SH-SY5Y (cell line): ENCODE measurements at regions not wholly inside any gene's neighbourhood (a gene's known extent, or its start where the extent isn't known, plus 50 kb on each side); places are given as distances from the start of the nearest gene placed in this dataset.

ENCODE experiments used
- GATA2 ChIP-seq: IDR thresholded peaks from 2 replicates; pipeline ENCODE4 v1.6.1; 2011; ENCODE audit warnings: mild to moderate bottlenecking, low read depth, low read length
- GATA3 ChIP-seq: IDR thresholded peaks from 2 replicates; pipeline ENCODE4 v1.6.1; 2011; ENCODE audit warnings: low read depth, mild to moderate bottlenecking, low read length, moderate library complexity

GRCh38 chr10:121668314-121669027 lies 70.2 kb upstream of the FGFR2 start:
- TF ChIP-seq GATA2 = peak; percentile 43; the same call in 1 of the 2 replicates
- no peak for TF ChIP-seq GATA3

GRCh38 chr10:121667948-121668313 lies 69.7 kb upstream of the FGFR2 start:
- TF ChIP-seq GATA3 (no peak), GATA2 (no peak)

GRCh38 chr10:121665809-121666208 lies 67.6 kb upstream of the FGFR2 start:
- TF ChIP-seq GATA2 (no peak), GATA3 (no peak)

GRCh38 chr10:121664671-121665070 lies 66.4 kb upstream of the FGFR2 start:
- TF ChIP-seq GATA2 = no peak
- no peak for TF ChIP-seq GATA3

- TF ChIP-seq GATA3 = no peak
- no peak for TF ChIP-seq GATA2
These were observed 65.0 kb upstream of the FGFR2 start for GRCh38 chr10:121662945-121663917.

- TF ChIP-seq GATA3 (no peak), GATA2 (no peak)
These were observed 64.3 kb upstream of the FGFR2 start for GRCh38 chr10:121662531-121662930.

GRCh38 chr10:121661451-121661851 lies 63.2 kb upstream of the FGFR2 start:
- TF ChIP-seq GATA3 = no peak
- TF ChIP-seq GATA2 = no peak

- TF ChIP-seq GATA2 = no peak
- no peak for TF ChIP-seq GATA3
These were observed 61.0 kb upstream of the FGFR2 start for GRCh38 chr10:121659236-121659635.

- no peak for TF ChIP-seq GATA2
- TF ChIP-seq GATA3 = no peak
These were observed 60.4 kb upstream of the FGFR2 start for GRCh38 chr10:121658611-121659010.

- TF ChIP-seq GATA2 (no peak), GATA3 (no peak)
These were observed 59.9 kb upstream of the FGFR2 start for GRCh38 chr10:121658111-121658510.

GRCh38 chr10:121655254-121656144 lies 57.3 kb upstream of the FGFR2 start:
- TF ChIP-seq GATA2 (no peak), GATA3 (no peak)

- TF ChIP-seq GATA2 = no peak
These were observed 55.8 kb upstream of the FGFR2 start for GRCh38 chr10:121654021-121654545.

- TF ChIP-seq GATA2 = no peak
- no peak for TF ChIP-seq GATA3
These were observed 55.4 kb upstream of the FGFR2 start for GRCh38 chr10:121653608-121654007.

- TF ChIP-seq GATA3 (no peak), GATA2 (no peak)
These were observed 50.2 kb upstream of the FGFR2 start for GRCh38 chr10:121648493-121648892.

GRCh38 chr10:121648059-121648458 lies 49.8 kb upstream of the FGFR2 start:
- TF ChIP-seq GATA2 (no peak), GATA3 (no peak)
